ENCODE measurements at regions not wholly inside any gene's neighbourhood (a gene's known extent, or its start where the extent isn't known, plus 50 kb on each side); places are given as distances from the start of the nearest gene placed in this dataset.

- no peak for TF ChIP-seq CTCF (IDR thresholded peaks at IDR 0.05; ENCODE audit: poor library complexity)
- TF ChIP-seq EZH2 (IDR thresholded peaks at IDR 0.05; ENCODE audit: borderline replicate concordance) = no peak
- TF ChIP-seq EZH2phosphoT487 (IDR thresholded peaks at IDR 0.05; ENCODE audit: low read depth, severe bottlenecking, unreplicated experiment) = no peak
Measured at GRCh38 chr13:106140476-106140875, 395.0 kb downstream of the EFNB2 start.

Measured in hepatocyte (in vitro differentiated cells).